HCT116 (cell line): ENCODE measurements at regions not wholly inside any gene's neighbourhood (a gene's known extent, or its start where the extent isn't known, plus 50 kb on each side); places are given as distances from the start of the nearest gene placed in this dataset.

Experiments used
- ATAC-seq: fragments of 200-7000 bp; cut with Tn5 transposase; 2 replicates; pipeline ENCODE4 v1.9.1; 2020; ENCODE audit warnings: mild to moderate bottlenecking, moderate library complexity
- BruUV-seq: library from RNA; stranded (reverse); fragments of 400-500 nt; replicated peaks from 2 replicates; lab custom pipeline; 2021; lab: Mats Ljungman, UMichigan
- CTCF ChIA-PET: fragments of 300-600 bp; sonication (Branson Sonifier 250); formaldehyde crosslinking; loops from one replicate; lab custom pipeline; 2021; ENCODE audit warnings: antibody characterized with exemption; lab: Charles Lee
- POLR2A ChIA-PET: fragments of 300-600, 350-600 bp; sonication (Branson Sonifier 250); formaldehyde crosslinking; loops from one replicate; lab custom pipeline; 2021; ENCODE audit warnings: antibody characterized with exemption; lab: Charles Lee
- RAD21 ChIA-PET, 2 experiments: fragments of 300-600 bp; sonication (Branson Sonifier 250); formaldehyde crosslinking; loops; one replicate each; lab custom pipeline; 2023; ENCODE audit warnings: low total read pairs in 2 of 2; ENCODE audit not compliant: uncharacterized antibody in 2 of 2, unreplicated experiment in 2 of 2, low non-redundant PET in 1 of 2; lab: Charles Lee
- DNase-seq: peaks from one replicate; pipeline ENCODE4 v3.0.0-alpha.2; 2010; ENCODE audit warnings: low read depth, low spot score
- H2AFZ ChIP-seq: fragments of 200-600 bp; shearing (Covaris generic), sonication (generic); 2 replicates; pipeline ENCODE4 v1.6.1; 2017; ENCODE audit warnings: low read depth, mixed run types, mixed read lengths, antibody characterized with exemption, low read length; ENCODE audit not compliant: poor library complexity, severe bottlenecking
- H3K27ac ChIP-seq: 2 replicates; pipeline ENCODE4 v1.5.1; 2012; ENCODE audit warnings: low read depth, low read length
- H3K27me3 ChIP-seq: fragments of 200-600 bp; sonication (generic); 2 replicates; pipeline ENCODE4 v1.6.1; 2016; ENCODE audit warnings: mixed run types, low read length, mixed read lengths; ENCODE audit not compliant: insufficient read depth
- H3K36me3 ChIP-seq, 2 experiments: fragments of 200-500 bp in 1 of 2; fragments of 200-600 bp in 1 of 2; sonication (Bioruptor generic) in 1 of 2; sonication (generic) in 1 of 2; 2 replicates each; pipeline versions ENCODE4 v1.5.1 to v1.6.1; 2014 to 2016; ENCODE audit warnings: low read length in 2 of 2, inconsistent platforms in 1 of 2, mixed read lengths in 1 of 2, mixed run types in 1 of 2; ENCODE audit not compliant: insufficient read depth in 2 of 2, control insufficient read depth in 1 of 2
- H3K4me1 ChIP-seq, 2 experiments: fragments of 200-600 bp in 1 of 2; sonication (generic) in 1 of 2; 2 replicates each; pipeline versions ENCODE4 v1.5.1 to v1.6.1; 2012 to 2017; ENCODE audit warnings: low read length in 2 of 2, inconsistent platforms in 1 of 2, mild to moderate bottlenecking in 1 of 2, mixed read lengths in 1 of 2, mixed run types in 1 of 2, moderate library complexity in 1 of 2; ENCODE audit not compliant: insufficient read depth in 2 of 2, control insufficient read depth in 1 of 2
- H3K4me2 ChIP-seq: fragments of 200-600 bp; sonication (generic); 2 replicates; pipeline ENCODE4 v1.6.1; 2017; ENCODE audit warnings: mixed run types, low read length, mixed read lengths
- H3K4me3 ChIP-seq, 2 experiments: fragments of 200-600 bp in 1 of 2; sonication (generic) in 1 of 2; replicated peaks in 1 of 2; 2 replicates each; pipeline ENCODE4 v1.5.1; 2011 to 2016; ENCODE audit warnings: low read length in 2 of 2, control low read depth in 1 of 2, low read depth in 1 of 2, mild to moderate bottlenecking in 1 of 2, mixed read lengths in 1 of 2, mixed run types in 1 of 2
- H3K79me2 ChIP-seq: fragments of 200-600 bp; sonication (generic); 2 replicates; pipeline ENCODE4 v1.6.1; 2017; ENCODE audit warnings: mild to moderate bottlenecking, mixed run types, low read length, moderate library complexity, mixed read lengths; ENCODE audit not compliant: insufficient read depth
- H3K9ac ChIP-seq: fragments of 200-600 bp; sonication (generic); 2 replicates; pipeline ENCODE4 v1.6.1; 2016; ENCODE audit warnings: low read length, mixed read lengths
- H3K9me2 ChIP-seq: fragments of 200-600 bp; sonication (generic), shearing (Covaris generic); 2 replicates; pipeline ENCODE4 v1.6.1; 2017; ENCODE audit warnings: mixed run types, mild to moderate bottlenecking, moderate library complexity; ENCODE audit not compliant: insufficient read depth
- H3K9me3 ChIP-seq, 2 experiments: fragments of 200-500 bp in 1 of 2; fragments of 200-600 bp in 1 of 2; sonication (Bioruptor generic) in 1 of 2; sonication (generic) in 1 of 2; 2 replicates each; pipeline ENCODE4 v1.6.1; 2014 to 2017; ENCODE audit warnings: low read length in 2 of 2, mixed read lengths in 2 of 2, inconsistent platforms in 1 of 2, low read depth in 1 of 2, mild to moderate bottlenecking in 1 of 2, mixed run types in 1 of 2, moderate library complexity in 1 of 2; ENCODE audit not compliant: control insufficient read depth in 1 of 2, insufficient read depth in 1 of 2
- H4K20me1 ChIP-seq: fragments of 200-600 bp; sonication (generic), shearing (Covaris generic); 2 replicates; pipeline ENCODE4 v1.6.1; 2017; ENCODE audit warnings: mixed run types, mild to moderate bottlenecking, moderate library complexity; ENCODE audit not compliant: insufficient read depth
- ATF3 ChIP-seq: IDR thresholded peaks from 2 replicates; pipeline ENCODE4 v1.6.1; 2012
- CBX3 ChIP-seq: IDR thresholded peaks from 2 replicates; pipeline ENCODE4 v1.6.1; 2012; ENCODE audit warnings: low read depth
- CTCF ChIP-seq, 3 experiments: fragments of 200-600 bp in 1 of 3; sonication (generic) in 1 of 3; IDR thresholded peaks in 2 of 3; conservative IDR thresholded peaks in 1 of 3; 2 replicates each; pipeline ENCODE4 v1.5.1; 2012 to 2017; ENCODE audit warnings: low read depth in 2 of 3, low read length in 2 of 3, antibody characterized with exemption in 1 of 3, borderline replicate concordance in 1 of 3, control low read depth in 1 of 3, mild to moderate bottlenecking in 1 of 3, mixed read lengths in 1 of 3, mixed run types in 1 of 3, moderate library complexity in 1 of 3; ENCODE audit not compliant: insufficient read depth in 1 of 3
- FOSL1 ChIP-seq: IDR thresholded peaks from 2 replicates; pipeline ENCODE4 v1.6.1; 2012; ENCODE audit warnings: low read depth
- JUND ChIP-seq: IDR thresholded peaks from 2 replicates; pipeline ENCODE4 v1.6.1; 2012
- RAD21 ChIP-seq: IDR thresholded peaks from 2 replicates; pipeline ENCODE4 v1.6.1; 2012; ENCODE audit warnings: low read depth, mild to moderate bottlenecking
- REST ChIP-seq: IDR thresholded peaks from 2 replicates; pipeline ENCODE4 v1.6.1; 2012; ENCODE audit warnings: low read depth
- SIN3A ChIP-seq: IDR thresholded peaks from 2 replicates; pipeline ENCODE4 v1.6.1; 2012; ENCODE audit warnings: low read depth
- SRF ChIP-seq: IDR thresholded peaks from 2 replicates; pipeline ENCODE4 v1.6.1; 2012; ENCODE audit warnings: low read depth
- YY1 ChIP-seq: IDR thresholded peaks from 2 replicates; pipeline ENCODE4 v1.6.1; 2011; ENCODE audit warnings: low read length, low read depth, moderate library complexity, mild to moderate bottlenecking; ENCODE audit not compliant: insufficient replicate concordance; ENCODE audit errors: extremely low read depth
- ZBTB33 ChIP-seq: IDR thresholded peaks from 2 replicates; pipeline ENCODE4 v1.6.1; 2011; ENCODE audit warnings: mild to moderate bottlenecking, low read length, moderate library complexity; ENCODE audit not compliant: insufficient replicate concordance; ENCODE audit errors: extremely low read depth
- intact Hi-C: fragments of 100-400 bp; cut with micrococcal nuclease; formaldehyde crosslinking; loops from 2 replicates; pipeline ENCODE4 v1.10.0; 2022

GRCh38 chr10:5587151-5588079 is 62.7 kb downstream of the CALML3 start:
- Histone ChIP-seq H2AFZ (no peak overlapping the region), H3K4me3 (no peak overlapping the region), H3K9ac (no peak overlapping the region), H3K36me3 (no peaks in the 10 kb centered on the region), H4K20me1 (no peaks in the 10 kb centered on the region), H3K27ac (no peak overlapping the region), H3K9me3 (no peaks in the 10 kb centered on the region), H3K4me2 (no peak overlapping the region), H3K4me1 (peaks cover 7 to 50% of the 10 kb centered on the region in 2 experiments), H3K79me2 (no peaks in the 10 kb centered on the region), H3K27me3 (no peaks in the 10 kb centered on the region), H3K9me2 (no peaks in the 10 kb centered on the region)
- ATAC-seq (no peak), DNase-seq (no peak)
- no peak for TF ChIP-seq JUND
- TF ChIP-seq RAD21 = no peak
- TF ChIP-seq CTCF (IDR thresholded peaks at IDR 0.05 in 2 of 3, conservative IDR thresholded peaks at IDR 0.05 in 1 of 3; ENCODE audit: borderline replicate concordance in 1 of 3, insufficient read depth in 1 of 3, low read depth in 2 of 3, low read length in 2 of 3) = no peak
- TF ChIP-seq FOSL1 = no peak
- intact Hi-C loops = no loop called here
- RAD21 ChIA-PET = no interaction called here
- CTCF ChIA-PET = no interaction called here
- POLR2A ChIA-PET = no interaction called here
- no TSS peak for BruUV-seq

GRCh38 chr10:5588080-5588453 is 63.3 kb downstream of the CALML3 start:
- no peak for DNase-seq
- Histone ChIP-seq H3K27ac (no peak overlapping the region), H3K9me2 (no peaks in the 10 kb centered on the region), H3K4me3 (no peak overlapping the region), H3K4me2 (no peak overlapping the region), H4K20me1 (no peaks in the 10 kb centered on the region), H3K4me1 (peaks cover 7 to 45% of the 10 kb centered on the region in 2 experiments), H3K9me3 (no peaks in the 10 kb centered on the region), H3K27me3 (no peaks in the 10 kb centered on the region), H3K9ac (no peak overlapping the region), H3K79me2 (no peaks in the 10 kb centered on the region), H2AFZ (no peak overlapping the region), H3K36me3 (no peaks in the 10 kb centered on the region)
- intact Hi-C loops = no loop called here
- CTCF ChIA-PET = no interaction called here
- ATAC-seq = no peak
- POLR2A ChIA-PET = no interaction called here
- no TSS peak for BruUV-seq
- RAD21 ChIA-PET = no interaction called here
- TF ChIP-seq ZBTB33 (no peak), REST (no peak), SIN3A (no peak), CBX3 (no peak), RAD21 (no peak), SRF (no peak), YY1 (no peak), ATF3 (no peak)
